Keratinocyte (primary cell): ENCODE measurements at regions not wholly inside any gene's neighbourhood (a gene's known extent, or its start where the extent isn't known, plus 50 kb on each side); places are given as distances from the start of the nearest gene placed in this dataset.

Source experiments
- DNase-seq: peaks from one replicate; pipeline ENCODE4 v3.0.0-alpha.2; 2011; ENCODE audit warnings: low read depth, missing footprints, low spot score
- FAIRE-seq: peaks from 2 replicates; lab custom pipeline; 2011; peaks lifted over from hg19 to GRCh38; lab: Jason Lieb, UNC
- H2AFZ ChIP-seq: 2 replicates; pipeline ENCODE4 v1.6.0; 2012; ENCODE audit warnings: low read length, control low read depth, inconsistent platforms; ENCODE audit not compliant: control insufficient read depth
- H3K27ac ChIP-seq: 2 replicates; pipeline ENCODE4 v1.5.1; 2011; ENCODE audit warnings: low read length; ENCODE audit not compliant: control insufficient read depth, insufficient read depth
- H3K27me3 ChIP-seq: 3 replicates; pipeline ENCODE4 v1.6.0; 2011; ENCODE audit warnings: low read length; ENCODE audit not compliant: control insufficient read depth, insufficient read depth; ENCODE audit errors: extremely low read depth
- H3K36me3 ChIP-seq, 2 experiments: 2 replicates in 1 of 2; 3 replicates in 1 of 2; pipeline ENCODE4 v1.5.1; 2011; ENCODE audit warnings: low read length in 2 of 2, mild to moderate bottlenecking in 1 of 2; ENCODE audit not compliant: control insufficient read depth in 2 of 2, insufficient read depth in 2 of 2; ENCODE audit errors: extremely low read depth in 1 of 2
- H3K4me1 ChIP-seq: 3 replicates; pipeline ENCODE4 v1.5.1; 2011; ENCODE audit warnings: low read length; ENCODE audit not compliant: control insufficient read depth, insufficient read depth; ENCODE audit errors: extremely low read depth
- H3K4me2 ChIP-seq: 3 replicates; pipeline ENCODE4 v1.6.0; 2011; ENCODE audit warnings: low read depth, low read length; ENCODE audit not compliant: control insufficient read depth, insufficient read depth; ENCODE audit errors: extremely low read depth
- H3K4me3 ChIP-seq, 3 experiments: fragments of 200-600 bp in 1 of 3; sonication (generic) in 1 of 3; 2 replicates in 2 of 3; 3 replicates in 1 of 3; pipeline ENCODE4 v1.5.1; 2011 to 2016; ENCODE audit warnings: low read length in 3 of 3, mild to moderate bottlenecking in 3 of 3, control low read depth in 2 of 3, inconsistent platforms in 1 of 3, low read depth in 1 of 3, mixed read lengths in 1 of 3, mixed run types in 1 of 3, moderate library complexity in 1 of 3; ENCODE audit not compliant: control insufficient read depth in 2 of 3, insufficient read depth in 2 of 3; ENCODE audit errors: extremely low read depth in 1 of 3
- H3K79me2 ChIP-seq: 2 replicates; pipeline ENCODE4 v1.6.0; 2012; ENCODE audit warnings: low read length; ENCODE audit not compliant: control insufficient read depth, insufficient read depth
- H3K9ac ChIP-seq: 3 replicates; pipeline ENCODE4 v1.6.0; 2011; ENCODE audit warnings: low read length; ENCODE audit not compliant: control insufficient read depth, insufficient read depth; ENCODE audit errors: extremely low read depth
- H3K9me1 ChIP-seq: 3 replicates; pipeline ENCODE4 v1.6.0; 2011; ENCODE audit warnings: low read length; ENCODE audit not compliant: control insufficient read depth, insufficient read depth; ENCODE audit errors: extremely low read depth
- H3K9me3 ChIP-seq: 2 replicates; pipeline ENCODE4 v1.5.1; 2012; ENCODE audit warnings: low read depth, low read length; ENCODE audit not compliant: control insufficient read depth
- H4K20me1 ChIP-seq: 3 replicates; pipeline ENCODE4 v1.6.0; 2011; ENCODE audit warnings: low read length; ENCODE audit not compliant: control insufficient read depth, insufficient read depth; ENCODE audit errors: extremely low read depth
- EZH2 ChIP-seq: IDR thresholded peaks from one replicate; pipeline ENCODE4 v1.6.1; 2012; ENCODE audit warnings: inconsistent platforms, mild to moderate bottlenecking, low read length, moderate library complexity
- dilution Hi-C: fragments of 300-500 bp; cut with MboI; formaldehyde crosslinking; loops from one replicate; pipeline ENCODE4 v1.7.0; 2020; ENCODE audit warnings: low sequenced_read_pairs; ENCODE audit not compliant: extremely low pct_ligation_motif_present
- TF ChIP-seq, protein P1 (sequence below), 3 experiments: IDR thresholded peaks in 1 of 3; conservative IDR thresholded peaks in 1 of 3; optimal IDR thresholded peaks in 1 of 3; 2 replicates in 2 of 3; 3 replicates in 1 of 3; pipeline versions ENCODE3 to v1.5.1; 2011; ENCODE audit warnings: low read length in 3 of 3, mild to moderate bottlenecking in 3 of 3, moderate library complexity in 2 of 3, control low read depth in 1 of 3, inconsistent platforms in 1 of 3; ENCODE audit not compliant: insufficient read depth in 2 of 3; ENCODE audit errors: extremely low read depth in 1 of 3

GRCh38 chr4:163613383-163613782, 118.9 kb downstream of the TMA16 start:
- Histone ChIP-seq H3K27me3 (no peaks in the 10 kb centered on the region), H3K4me1 (no peaks in the 10 kb centered on the region), H3K79me2 (no peaks in the 10 kb centered on the region), H3K27ac (no peak overlapping the region), H3K4me2 (no peak overlapping the region), H3K36me3 (no peaks in the 10 kb centered on the region), H3K9me3 (no peaks in the 10 kb centered on the region), H3K4me3 (no peak overlapping the region), H4K20me1 (no peaks in the 10 kb centered on the region), H3K9ac (no peak overlapping the region), H3K9me1 (no peaks in the 10 kb centered on the region), H2AFZ (no peak overlapping the region)
- DNase-seq (no peak), FAIRE-seq (no peak)
- dilution Hi-C loops = no loop called here
- TF ChIP-seq, protein P1, sequence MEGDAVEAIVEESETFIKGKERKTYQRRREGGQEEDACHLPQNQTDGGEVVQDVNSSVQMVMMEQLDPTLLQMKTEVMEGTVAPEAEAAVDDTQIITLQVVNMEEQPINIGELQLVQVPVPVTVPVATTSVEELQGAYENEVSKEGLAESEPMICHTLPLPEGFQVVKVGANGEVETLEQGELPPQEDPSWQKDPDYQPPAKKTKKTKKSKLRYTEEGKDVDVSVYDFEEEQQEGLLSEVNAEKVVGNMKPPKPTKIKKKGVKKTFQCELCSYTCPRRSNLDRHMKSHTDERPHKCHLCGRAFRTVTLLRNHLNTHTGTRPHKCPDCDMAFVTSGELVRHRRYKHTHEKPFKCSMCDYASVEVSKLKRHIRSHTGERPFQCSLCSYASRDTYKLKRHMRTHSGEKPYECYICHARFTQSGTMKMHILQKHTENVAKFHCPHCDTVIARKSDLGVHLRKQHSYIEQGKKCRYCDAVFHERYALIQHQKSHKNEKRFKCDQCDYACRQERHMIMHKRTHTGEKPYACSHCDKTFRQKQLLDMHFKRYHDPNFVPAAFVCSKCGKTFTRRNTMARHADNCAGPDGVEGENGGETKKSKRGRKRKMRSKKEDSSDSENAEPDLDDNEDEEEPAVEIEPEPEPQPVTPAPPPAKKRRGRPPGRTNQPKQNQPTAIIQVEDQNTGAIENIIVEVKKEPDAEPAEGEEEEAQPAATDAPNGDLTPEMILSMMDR (optimal IDR thresholded peaks at IDR 0.05 in 1 of 3, IDR thresholded peaks at IDR 0.05 in 1 of 3, conservative IDR thresholded peaks at IDR 0.05 in 1 of 3; ENCODE audit: extremely low read depth in 1 of 3, insufficient read depth in 2 of 3, low read length in 3 of 3) = no peak
- no peak for TF ChIP-seq EZH2

GRCh38 chr4:163614866-163615265, 120.4 kb downstream of the TMA16 start:
- Histone ChIP-seq H3K36me3 (no peaks in the 10 kb centered on the region), H3K79me2 (no peaks in the 10 kb centered on the region), H3K4me3 (no peak overlapping the region), H3K9me3 (no peaks in the 10 kb centered on the region), H4K20me1 (no peaks in the 10 kb centered on the region), H3K27ac (no peak overlapping the region), H3K4me1 (no peaks in the 10 kb centered on the region), H3K4me2 (no peak overlapping the region), H2AFZ (no peak overlapping the region), H3K9ac (no peak overlapping the region), H3K27me3 (no peaks in the 10 kb centered on the region), H3K9me1 (no peaks in the 10 kb centered on the region)
- FAIRE-seq (no peak), DNase-seq (no peak)
- TF ChIP-seq, protein P1 (optimal IDR thresholded peaks at IDR 0.05 in 1 of 3, IDR thresholded peaks at IDR 0.05 in 1 of 3, conservative IDR thresholded peaks at IDR 0.05 in 1 of 3; ENCODE audit: extremely low read depth in 1 of 3, insufficient read depth in 2 of 3, low read length in 3 of 3) = no peak
- TF ChIP-seq EZH2 = no peak
- dilution Hi-C loops = no loop called here
